NCI-H2081 treated with DMSO at 0.1 percent for 48 hours (cell line): ENCODE measurements at regions not wholly inside any gene's neighbourhood (a gene's known extent, or its start where the extent isn't known, plus 50 kb on each side); places are given as distances from the start of the nearest gene placed in this dataset.
"Not testable (repeated sequence)": the region's sequence is repeated elsewhere in the genome, so short reads cannot be mapped to it uniquely, and the experiment has no call there.

Source experiments
- DNase-seq: peaks from one replicate; lab custom pipeline; 2025; lab: John Stamatoyannopoulos, UW

- DNase-seq = no peak
Observed at GRCh38 chr14:43056106-43056505, 1449.4 kb downstream of the LRFN5 start.

- no peak for DNase-seq
Observed at GRCh38 chr14:43052897-43053296, 1446.2 kb downstream of the LRFN5 start.

- no peak for DNase-seq
Observed at GRCh38 chr14:43043850-43044249, 1437.2 kb downstream of the LRFN5 start.

GRCh38 chr14:43042408-43042807 lies 1435.7 kb downstream of the LRFN5 start:
- no peak for DNase-seq

GRCh38 chr14:43041976-43042375 lies 1435.3 kb downstream of the LRFN5 start:
- DNase-seq = no peak

- DNase-seq = no peak
Observed at GRCh38 chr14:43041207-43041606, 1434.5 kb downstream of the LRFN5 start.

- no peak for DNase-seq
Observed at GRCh38 chr14:43039881-43040280, 1433.2 kb downstream of the LRFN5 start.

GRCh38 chr14:43031598-43031997 lies 1424.9 kb downstream of the LRFN5 start:
- DNase-seq = no peak

GRCh38 chr14:43022094-43022800 lies 1415.6 kb downstream of the LRFN5 start:
- no peak for DNase-seq

- DNase-seq = no peak
Observed at GRCh38 chr14:43019826-43020225, 1413.2 kb downstream of the LRFN5 start.

GRCh38 chr14:43014338-43014737 lies 1407.7 kb downstream of the LRFN5 start:
- DNase-seq = no peak

- no peak for DNase-seq
Observed at GRCh38 chr14:43012817-43013216, 1406.1 kb downstream of the LRFN5 start.

GRCh38 chr14:43005807-43006206 lies 1399.1 kb downstream of the LRFN5 start:
- DNase-seq = no peak

- DNase-seq = no peak
Observed at GRCh38 chr14:43003845-43004244, 1397.2 kb downstream of the LRFN5 start.

GRCh38 chr14:43001731-43002130 lies 1395.1 kb downstream of the LRFN5 start:
- no peak for DNase-seq

- DNase-seq = no peak
Observed at GRCh38 chr14:42994051-42994736, 1387.5 kb downstream of the LRFN5 start.

- no peak for DNase-seq
Observed at GRCh38 chr14:42992930-42993329, 1386.3 kb downstream of the LRFN5 start.

GRCh38 chr14:42980419-42980818 lies 1373.7 kb downstream of the LRFN5 start:
- no peak for DNase-seq

- not testable (repeated sequence) for DNase-seq
Observed at GRCh38 chr14:42973171-42973570, 1366.5 kb downstream of the LRFN5 start.

- DNase-seq = no peak
Observed at GRCh38 chr14:42965512-42965911, 1358.8 kb downstream of the LRFN5 start.

GRCh38 chr14:42961509-42961908 lies 1354.8 kb downstream of the LRFN5 start:
- no peak for DNase-seq

- no peak for DNase-seq
Observed at GRCh38 chr14:42950363-42950762, 1343.7 kb downstream of the LRFN5 start.

GRCh38 chr14:42947991-42948390 lies 1341.3 kb downstream of the LRFN5 start:
- no peak for DNase-seq

GRCh38 chr14:42944284-42944683 lies 1337.6 kb downstream of the LRFN5 start:
- DNase-seq = no peak
